ENCODE measurements at regions not wholly inside any gene's neighbourhood (a gene's known extent, or its start where the extent isn't known, plus 50 kb on each side); places are given as distances from the start of the nearest gene placed in this dataset.

- DNase-seq = no peak
Observed at GRCh38 chr15:96092186-96092585, 238.3 kb upstream of the NR2F2 start.

- no peak for DNase-seq
Observed at GRCh38 chr15:96093063-96093462, 237.4 kb upstream of the NR2F2 start.

GRCh38 chr15:96097661-96098060 lies 232.8 kb upstream of the NR2F2 start:
- no peak for DNase-seq

- no peak for DNase-seq
Observed at GRCh38 chr15:96102631-96103030, 227.9 kb upstream of the NR2F2 start.

- no peak for DNase-seq
Observed at GRCh38 chr15:96106181-96106580, 224.3 kb upstream of the NR2F2 start.

GRCh38 chr15:96106628-96107027 lies 223.9 kb upstream of the NR2F2 start:
- DNase-seq = no peak

GRCh38 chr15:96107916-96108315 lies 222.6 kb upstream of the NR2F2 start:
- no peak for DNase-seq

- no peak for DNase-seq
Observed at GRCh38 chr15:96108405-96108804, 222.1 kb upstream of the NR2F2 start.

- no peak for DNase-seq
Observed at GRCh38 chr15:96109820-96110219, 220.7 kb upstream of the NR2F2 start.

GRCh38 chr15:96112018-96112417 lies 218.5 kb upstream of the NR2F2 start:
- no peak for DNase-seq

- no peak for DNase-seq
Observed at GRCh38 chr15:96115642-96116041, 214.9 kb upstream of the NR2F2 start.

- DNase-seq = no peak
Observed at GRCh38 chr15:96117270-96117669, 213.2 kb upstream of the NR2F2 start.

- no peak for DNase-seq
Observed at GRCh38 chr15:96119734-96120133, 210.8 kb upstream of the NR2F2 start.

- DNase-seq = no peak
Observed at GRCh38 chr15:96121086-96121920, 209.2 kb upstream of the NR2F2 start.

- no peak for DNase-seq
Observed at GRCh38 chr15:96122077-96123027, 208.1 kb upstream of the NR2F2 start.

GRCh38 chr15:96123028-96123400 lies 207.5 kb upstream of the NR2F2 start:
- DNase-seq = no peak

GRCh38 chr15:96123630-96124187 lies 206.8 kb upstream of the NR2F2 start:
- no peak for DNase-seq

- DNase-seq = no peak
Observed at GRCh38 chr15:96124436-96124835, 206.1 kb upstream of the NR2F2 start.

GRCh38 chr15:96125721-96126415 lies 204.6 kb upstream of the NR2F2 start:
- DNase-seq = no peak

- no peak for DNase-seq
Observed at GRCh38 chr15:96126859-96127258, 203.6 kb upstream of the NR2F2 start.

GRCh38 chr15:96130734-96131133 lies 199.8 kb upstream of the NR2F2 start:
- DNase-seq = no peak

GRCh38 chr15:96132126-96132525 lies 198.4 kb upstream of the NR2F2 start:
- no peak for DNase-seq

Measured in activated T-cell treated with anti-CD3 and anti-CD28 coated beads for 4 hours (primary cell).